ENCODE measurements at regions not wholly inside any gene's neighbourhood (a gene's known extent, or its start where the extent isn't known, plus 50 kb on each side); places are given as distances from the start of the nearest gene placed in this dataset.
A peak's percentile ranks its signal among the peaks of the same experiment; 100 is the strongest.

DNA sequence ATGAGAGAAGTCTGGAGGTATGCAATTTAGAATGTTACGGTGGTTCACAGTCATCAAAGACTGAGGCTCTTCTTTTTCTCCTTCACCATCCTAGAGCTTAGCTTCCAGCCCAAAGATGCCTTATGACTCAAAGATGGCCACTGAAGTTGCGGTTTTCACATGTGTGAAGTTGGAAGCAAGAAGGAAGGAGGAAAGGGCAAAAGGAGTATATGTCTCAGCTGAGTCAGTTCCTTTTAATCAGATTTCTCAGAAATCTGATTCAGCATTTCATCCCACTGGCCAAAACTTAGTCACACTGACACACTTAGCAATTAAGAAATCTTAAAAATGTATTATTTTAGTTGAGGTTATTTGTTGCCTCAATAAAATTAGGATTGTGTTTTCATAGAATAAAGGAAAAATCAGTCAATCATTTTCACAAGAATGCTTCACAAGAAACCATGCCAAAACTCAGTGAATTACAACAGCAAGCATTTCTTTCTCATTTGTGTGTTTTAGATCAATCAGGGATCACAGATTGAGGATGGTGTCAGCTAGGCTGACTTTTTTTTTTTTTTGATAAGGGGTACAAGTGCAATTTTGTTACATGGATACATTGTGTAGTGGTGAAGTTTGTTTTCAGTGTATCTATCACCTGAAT is 211.1 kb upstream of the GADL1 start:
- Histone ChIP-seq H3K9me3 (no peaks in the 10 kb centered on the region), H3K27ac (no peak overlapping the region), H3K4me2 (no peak overlapping the region), H3K4me1 (no peaks in the 10 kb centered on the region), H3K4me3 (no peak overlapping the region)
- CTCF ChIA-PET: no interaction called here
- WGBS (ENCODE audit: missing lambda C conversion rate): 49% methylated on average over 2 of the region's 2 CpGs
- POLR2A ChIA-PET: no interaction called here
- DNase-seq (ENCODE audit: low read depth in 1 of 2, low spot score in 1 of 2) (peak in 1 of 2 experiments; percentile 15), ATAC-seq (no peak; a peak in 1 of 6 replicates), FAIRE-seq (no peak)
- TF ChIP-seq FOSB (CRISPR knock-in tag; IDR thresholded peaks at IDR 0.05) (no peak), NPAS2 (CRISPR knock-in tag; IDR thresholded peaks at IDR 0.05; ENCODE audit: borderline replicate concordance) (no peak), JUNB (IDR thresholded peaks at IDR 0.05) (peak; percentile 21; the same call in 1 of the 2 replicates), ZSCAN20 (CRISPR knock-in tag; IDR thresholded peaks at IDR 0.05) (no peak), POLR2A (IDR thresholded peaks at IDR 0.05; ENCODE audit: low read length) (no peak), MAX (IDR thresholded peaks at IDR 0.05) (no peak), MAFK (IDR thresholded peaks at IDR 0.05; ENCODE audit: partially characterized antibody) (peak; percentile 33)

DNA sequence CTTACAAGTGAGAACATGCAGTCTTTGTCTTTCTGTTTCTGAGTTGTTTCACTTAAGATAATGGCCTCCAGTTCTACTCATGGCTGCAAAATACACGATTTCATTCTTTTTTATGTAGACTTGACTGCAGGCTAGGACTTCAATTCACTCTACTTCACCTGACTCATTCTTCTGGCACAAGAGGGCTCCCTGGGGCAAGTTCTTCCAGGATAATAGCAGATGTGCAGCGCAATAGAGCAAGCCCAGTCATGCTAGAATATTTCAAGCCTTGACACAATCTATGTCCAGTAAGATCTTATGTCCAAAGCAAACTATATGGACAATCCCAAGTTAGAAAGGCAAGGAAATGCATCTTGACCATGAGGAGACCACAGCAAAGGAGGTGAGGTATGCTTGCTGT is 211.7 kb upstream of the GADL1 start:
- ATAC-seq: no peak
- no peak overlapping the region for H3K4me3 ChIP-seq
- DNase-seq (ENCODE audit: low read depth in 1 of 2, low spot score in 1 of 2): no peak
- no peak for FAIRE-seq
- no peak overlapping the region for H3K27ac ChIP-seq
- no peaks in the 10 kb centered on the region for H3K9me3 ChIP-seq
- H3K4me2 ChIP-seq: no peak overlapping the region
- POLR2A ChIA-PET: no interaction called here
- CTCF ChIA-PET: no interaction called here
- no peaks in the 10 kb centered on the region for H3K4me1 ChIP-seq
- TF ChIP-seq CHD4 (IDR thresholded peaks at IDR 0.05; ENCODE audit: borderline replicate concordance): no peak
- no peak for TF ChIP-seq RFX5 (IDR thresholded peaks at IDR 0.05)
- TF ChIP-seq, protein P1, sequence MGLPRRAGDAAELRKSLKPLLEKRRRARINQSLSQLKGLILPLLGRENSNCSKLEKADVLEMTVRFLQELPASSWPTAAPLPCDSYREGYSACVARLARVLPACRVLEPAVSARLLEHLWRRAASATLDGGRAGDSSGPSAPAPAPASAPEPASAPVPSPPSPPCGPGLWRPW (IDR thresholded peaks at IDR 0.05): no peak
- TF ChIP-seq NFE2L2 (conservative IDR thresholded peaks at IDR 0.05; ENCODE audit: low read length): no peak
- no peak for TF ChIP-seq ZFP36 (IDR thresholded peaks at IDR 0.05; ENCODE audit: borderline replicate concordance, partially characterized antibody)
- no peak for TF ChIP-seq PBX3 (IDR thresholded peaks at IDR 0.05)
- no peak for TF ChIP-seq POLR2AphosphoS2 (conservative IDR thresholded peaks at IDR 0.05; ENCODE audit: low read length)
- no peak for TF ChIP-seq SMC3 (IDR thresholded peaks at IDR 0.05)
- no peak for TF ChIP-seq HOXB13 (CRISPR knock-in tag; IDR thresholded peaks at IDR 0.05; ENCODE audit: low read depth)
- TF ChIP-seq RCOR1 (IDR thresholded peaks at IDR 0.05; ENCODE audit: low read depth, low read length): no peak
- no peak for TF ChIP-seq MAZ (IDR thresholded peaks at IDR 0.05; ENCODE audit: borderline replicate concordance, low read depth, low read length)
- TF ChIP-seq, protein P2, sequence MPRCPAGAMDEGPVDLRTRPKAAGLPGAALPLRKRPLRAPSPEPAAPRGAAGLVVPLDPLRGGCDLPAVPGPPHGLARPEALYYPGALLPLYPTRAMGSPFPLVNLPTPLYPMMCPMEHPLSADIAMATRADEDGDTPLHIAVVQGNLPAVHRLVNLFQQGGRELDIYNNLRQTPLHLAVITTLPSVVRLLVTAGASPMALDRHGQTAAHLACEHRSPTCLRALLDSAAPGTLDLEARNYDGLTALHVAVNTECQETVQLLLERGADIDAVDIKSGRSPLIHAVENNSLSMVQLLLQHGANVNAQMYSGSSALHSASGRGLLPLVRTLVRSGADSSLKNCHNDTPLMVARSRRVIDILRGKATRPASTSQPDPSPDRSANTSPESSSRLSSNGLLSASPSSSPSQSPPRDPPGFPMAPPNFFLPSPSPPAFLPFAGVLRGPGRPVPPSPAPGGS (IDR thresholded peaks at IDR 0.05): no peak
- no peak for TF ChIP-seq REST (IDR thresholded peaks at IDR 0.05)
- no peak for TF ChIP-seq FOSL2 (IDR thresholded peaks at IDR 0.05)
- TF ChIP-seq FOSL2 (CRISPR knock-in tag; IDR thresholded peaks at IDR 0.05): no peak
- TF ChIP-seq E2F6 (IDR thresholded peaks at IDR 0.05; ENCODE audit: borderline replicate concordance, low read depth): no peak
- TF ChIP-seq GATA3 (IDR thresholded peaks at IDR 0.05; ENCODE audit: borderline replicate concordance): no peak
- TF ChIP-seq EP300 (IDR thresholded peaks at IDR 0.05): no peak
- no peak for TF ChIP-seq RARB (CRISPR knock-in tag; IDR thresholded peaks at IDR 0.05)
- 51% methylated on average over 2 of the region's 2 CpGs for WGBS (ENCODE audit: missing lambda C conversion rate)

All from A549 (cell line).